Neural crest cell (in vitro differentiated cells): ENCODE measurements at regions not wholly inside any gene's neighbourhood (a gene's known extent, or its start where the extent isn't known, plus 50 kb on each side); places are given as distances from the start of the nearest gene placed in this dataset.

Source experiments
- DNase-seq: peaks from one replicate; pipeline ENCODE4 v3.0.0; 2021; ENCODE audit warnings: low read depth, mixed read lengths, low spot score
- H3K27ac Mint-ChIP-seq: one replicate; pipeline ENCODE4 v1.8.0; 2021; ENCODE audit warnings: mild to moderate bottlenecking, mixed read lengths; ENCODE audit not compliant: unreplicated experiment
- H3K27me3 Mint-ChIP-seq: 2 replicates; pipeline ENCODE4 v1.8.0; 2021; ENCODE audit warnings: low read depth, mild to moderate bottlenecking, mixed read lengths
- H3K36me3 Mint-ChIP-seq: 2 replicates; pipeline ENCODE4 v1.8.0; 2021; ENCODE audit warnings: low read depth, mild to moderate bottlenecking, mixed read lengths
- H3K4me1 Mint-ChIP-seq: 2 replicates; pipeline ENCODE4 v1.8.0; 2021; ENCODE audit warnings: mixed read lengths
- H3K4me3 Mint-ChIP-seq: one replicate; pipeline ENCODE4 v1.8.0; 2021; ENCODE audit warnings: mild to moderate bottlenecking, mixed read lengths
- H3K9me3 Mint-ChIP-seq: 2 replicates; pipeline ENCODE4 v1.8.0; 2021; ENCODE audit warnings: mixed read lengths
- TF ChIP-seq, protein P1 (sequence below): fragments of 200-600 bp; sonication (generic); conservative IDR thresholded peaks from 2 replicates; pipeline ENCODE4 v1.5.0; 2021; ENCODE audit warnings: antibody characterized with exemption, mild to moderate bottlenecking

GRCh38 chr10:4075443-4075842 lies 290.4 kb upstream of the KLF6 start:
- Mint-ChIP-seq H3K36me3 (no peaks in the 10 kb centered on the region), H3K27ac (no peak overlapping the region), H3K27me3 (no peaks in the 10 kb centered on the region), H3K9me3 (peaks cover 6% of the 10 kb centered on the region), H3K4me3 (no peak overlapping the region), H3K4me1 (no peaks in the 10 kb centered on the region)
- DNase-seq, result no peak
- TF ChIP-seq, protein P1, sequence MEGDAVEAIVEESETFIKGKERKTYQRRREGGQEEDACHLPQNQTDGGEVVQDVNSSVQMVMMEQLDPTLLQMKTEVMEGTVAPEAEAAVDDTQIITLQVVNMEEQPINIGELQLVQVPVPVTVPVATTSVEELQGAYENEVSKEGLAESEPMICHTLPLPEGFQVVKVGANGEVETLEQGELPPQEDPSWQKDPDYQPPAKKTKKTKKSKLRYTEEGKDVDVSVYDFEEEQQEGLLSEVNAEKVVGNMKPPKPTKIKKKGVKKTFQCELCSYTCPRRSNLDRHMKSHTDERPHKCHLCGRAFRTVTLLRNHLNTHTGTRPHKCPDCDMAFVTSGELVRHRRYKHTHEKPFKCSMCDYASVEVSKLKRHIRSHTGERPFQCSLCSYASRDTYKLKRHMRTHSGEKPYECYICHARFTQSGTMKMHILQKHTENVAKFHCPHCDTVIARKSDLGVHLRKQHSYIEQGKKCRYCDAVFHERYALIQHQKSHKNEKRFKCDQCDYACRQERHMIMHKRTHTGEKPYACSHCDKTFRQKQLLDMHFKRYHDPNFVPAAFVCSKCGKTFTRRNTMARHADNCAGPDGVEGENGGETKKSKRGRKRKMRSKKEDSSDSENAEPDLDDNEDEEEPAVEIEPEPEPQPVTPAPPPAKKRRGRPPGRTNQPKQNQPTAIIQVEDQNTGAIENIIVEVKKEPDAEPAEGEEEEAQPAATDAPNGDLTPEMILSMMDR, result no peak

DNA sequence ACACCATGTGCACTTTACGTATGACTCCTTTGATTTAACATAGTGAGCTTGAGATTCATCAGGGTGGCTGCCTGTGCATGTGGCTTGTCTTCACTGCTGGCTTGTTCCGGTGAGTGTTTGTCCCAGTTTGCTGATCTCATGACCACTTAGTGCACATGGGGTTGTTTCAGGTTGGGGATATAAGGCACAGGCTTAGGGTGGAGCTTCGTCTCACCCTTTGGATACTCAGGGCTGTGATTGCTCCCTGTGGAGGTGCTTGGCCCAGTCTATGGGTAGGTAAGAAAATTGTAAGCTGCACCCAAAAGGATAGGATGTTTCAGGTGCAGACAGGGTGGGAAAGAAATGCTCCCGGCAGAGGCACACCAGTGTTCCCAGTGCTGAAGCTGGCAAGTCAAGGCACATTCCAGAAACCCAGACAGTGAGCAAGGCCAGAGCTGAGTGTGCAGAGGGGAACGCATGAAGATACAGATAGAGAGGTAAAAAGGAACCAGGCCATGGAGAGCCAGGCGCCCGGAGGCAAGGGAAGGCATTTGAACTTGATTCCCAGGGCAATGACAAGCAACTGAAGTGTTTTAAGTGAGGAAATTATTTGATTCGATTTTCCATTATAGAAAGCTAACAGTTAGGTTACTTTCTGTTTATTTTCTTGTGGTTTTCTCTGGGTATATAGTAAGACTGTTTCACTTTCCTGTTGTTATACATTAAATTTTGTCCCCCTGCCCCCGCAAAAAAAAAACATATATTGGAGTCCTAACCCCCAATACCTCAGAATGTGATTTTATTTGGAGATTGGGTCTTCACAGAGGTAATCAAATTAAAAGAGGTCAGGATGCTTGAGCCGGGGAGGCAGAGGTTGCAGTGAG lies 289.8 kb upstream of the KLF6 start:
- no peak overlapping the region for H3K27ac Mint-ChIP-seq
- H3K4me1 Mint-ChIP-seq, result no peaks in the 10 kb centered on the region
- no peaks in the 10 kb centered on the region for H3K36me3 Mint-ChIP-seq
- peaks cover 6% of the 10 kb centered on the region for H3K9me3 Mint-ChIP-seq
- H3K27me3 Mint-ChIP-seq, result no peaks in the 10 kb centered on the region
- no peak for DNase-seq
- H3K4me3 Mint-ChIP-seq, result no peak overlapping the region
- TF ChIP-seq, protein P1, result no peak

DNA sequence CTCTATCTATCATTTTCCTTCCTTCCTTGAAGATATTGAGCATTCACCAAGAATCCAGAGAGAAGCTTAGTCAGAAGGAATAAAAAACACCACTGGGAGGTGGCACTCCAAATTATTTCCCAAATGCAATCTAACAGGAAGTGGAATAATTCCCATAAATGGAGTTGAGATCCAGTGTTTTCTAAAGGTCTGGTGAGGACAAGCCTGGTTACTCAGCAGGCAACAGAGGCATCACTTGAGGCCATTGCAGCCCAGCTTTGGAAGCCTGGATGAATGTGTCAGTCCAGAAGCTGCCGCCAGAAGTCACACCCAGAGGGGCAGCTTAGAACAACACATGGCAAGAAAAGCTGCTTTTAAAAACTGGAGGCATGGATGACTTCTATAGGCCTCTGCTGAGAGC lies 288.9 kb upstream of the KLF6 start:
- no peak overlapping the region for H3K4me3 Mint-ChIP-seq
- no peaks in the 10 kb centered on the region for H3K4me1 Mint-ChIP-seq
- H3K27ac Mint-ChIP-seq, result no peak overlapping the region
- peaks cover 6% of the 10 kb centered on the region for H3K9me3 Mint-ChIP-seq
- no peaks in the 10 kb centered on the region for H3K27me3 Mint-ChIP-seq
- DNase-seq, result no peak
- H3K36me3 Mint-ChIP-seq, result no peaks in the 10 kb centered on the region
- TF ChIP-seq, protein P1, result no peak

DNA sequence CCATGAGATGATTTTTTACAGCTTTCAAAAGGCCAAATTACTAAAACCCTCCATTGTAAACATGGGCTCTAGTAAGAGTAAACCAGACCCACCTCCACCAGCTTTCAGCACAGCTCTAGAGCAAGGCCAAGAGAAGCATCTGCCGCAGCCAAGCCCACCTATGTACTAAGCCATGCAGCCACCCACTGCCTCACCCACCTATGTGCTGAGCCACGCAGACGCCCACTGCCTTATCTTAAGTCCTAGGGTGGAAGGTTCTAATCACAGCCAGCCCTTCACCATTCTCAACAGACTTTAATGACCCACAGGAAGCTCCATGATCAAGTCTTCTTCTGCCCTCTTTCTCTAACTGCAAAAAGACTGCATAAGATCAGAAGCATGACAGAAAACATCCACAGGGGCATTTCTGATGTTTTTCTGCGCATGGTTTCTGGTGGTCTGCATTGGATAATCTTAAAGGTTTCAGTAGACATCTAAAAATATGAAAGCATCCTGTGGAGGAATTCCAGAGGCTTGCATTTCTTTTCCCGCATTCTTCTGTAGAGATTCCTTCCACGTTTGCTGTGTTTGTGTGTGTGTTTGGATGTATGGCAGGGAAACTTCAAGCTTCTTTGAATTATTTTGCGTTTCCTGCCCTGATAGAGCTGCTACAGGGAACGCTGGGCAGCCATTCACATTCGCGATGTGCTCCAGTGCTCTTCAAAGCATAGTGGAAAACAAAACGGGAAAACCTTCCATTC lies 286.1 kb upstream of the KLF6 start:
- TF ChIP-seq, protein P1, result no peak
- Mint-ChIP-seq H3K4me3 (no peak overlapping the region), H3K9me3 (peaks cover 6% of the 10 kb centered on the region), H3K36me3 (no peaks in the 10 kb centered on the region), H3K27me3 (no peaks in the 10 kb centered on the region), H3K4me1 (no peaks in the 10 kb centered on the region), H3K27ac (no peak overlapping the region)
- DNase-seq, result no peak

GRCh38 chr10:4070184-4070583 lies 285.2 kb upstream of the KLF6 start:
- TF ChIP-seq, protein P1, result no peak
- Mint-ChIP-seq H3K27ac (no peak overlapping the region), H3K27me3 (no peaks in the 10 kb centered on the region), H3K36me3 (no peaks in the 10 kb centered on the region), H3K4me3 (no peak overlapping the region), H3K9me3 (peaks cover 6% of the 10 kb centered on the region), H3K4me1 (no peaks in the 10 kb centered on the region)
- DNase-seq, result no peak
